ENCODE measurements at regions not wholly inside any gene's neighbourhood (a gene's known extent, or its start where the extent isn't known, plus 50 kb on each side); places are given as distances from the start of the nearest gene placed in this dataset.

GRCh38 chr18:64449434-64449833 lies 300.5 kb upstream of the LINC00305 start:
- no peak for TF ChIP-seq SMC3 (conservative IDR thresholded peaks at IDR 0.05; ENCODE audit: poor library complexity)
- no peak for TF ChIP-seq CTCF (IDR thresholded peaks at IDR 0.05; ENCODE audit: poor library complexity, severe bottlenecking)
- TF ChIP-seq TAF1 (IDR thresholded peaks at IDR 0.05; ENCODE audit: low read depth), result no peak
- no peak for TF ChIP-seq EP300 (conservative IDR thresholded peaks at IDR 0.05; ENCODE audit: poor library complexity, severe bottlenecking)

All from neural cell (in vitro differentiated cells).